ENCODE measurements at regions not wholly inside any gene's neighbourhood (a gene's known extent, or its start where the extent isn't known, plus 50 kb on each side); places are given as distances from the start of the nearest gene placed in this dataset.

DNA sequence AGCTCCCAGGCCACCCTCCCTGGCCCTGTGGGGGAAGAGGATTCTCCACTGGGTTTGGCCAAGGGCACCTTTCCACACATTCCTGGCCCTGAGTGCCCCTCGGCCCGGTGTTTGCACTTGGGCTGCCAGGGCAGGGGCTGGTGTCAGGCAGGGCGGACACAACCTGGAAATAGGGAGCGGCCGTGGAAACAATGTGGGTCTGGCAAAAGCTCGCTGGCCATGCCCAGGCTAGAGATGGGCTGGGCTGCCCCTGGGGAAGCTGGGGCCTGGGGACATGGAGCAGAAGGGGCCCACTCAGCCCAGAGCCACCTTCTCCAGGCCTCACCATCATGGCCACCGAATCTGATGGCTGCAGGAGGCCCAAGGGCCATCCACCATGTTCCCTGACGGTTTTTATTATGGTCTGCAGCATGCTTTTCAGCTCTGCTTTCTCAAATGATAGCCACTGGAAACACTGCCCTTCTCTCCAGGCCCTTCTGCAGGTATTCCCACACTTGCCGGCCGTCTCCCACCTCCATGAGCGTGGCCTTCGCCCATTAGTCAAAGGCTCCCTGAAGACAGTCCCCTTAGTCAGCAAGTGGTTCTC is 275.1 kb downstream of the CYP26B1 start (continued):
- TF ChIP-seq, protein P1, sequence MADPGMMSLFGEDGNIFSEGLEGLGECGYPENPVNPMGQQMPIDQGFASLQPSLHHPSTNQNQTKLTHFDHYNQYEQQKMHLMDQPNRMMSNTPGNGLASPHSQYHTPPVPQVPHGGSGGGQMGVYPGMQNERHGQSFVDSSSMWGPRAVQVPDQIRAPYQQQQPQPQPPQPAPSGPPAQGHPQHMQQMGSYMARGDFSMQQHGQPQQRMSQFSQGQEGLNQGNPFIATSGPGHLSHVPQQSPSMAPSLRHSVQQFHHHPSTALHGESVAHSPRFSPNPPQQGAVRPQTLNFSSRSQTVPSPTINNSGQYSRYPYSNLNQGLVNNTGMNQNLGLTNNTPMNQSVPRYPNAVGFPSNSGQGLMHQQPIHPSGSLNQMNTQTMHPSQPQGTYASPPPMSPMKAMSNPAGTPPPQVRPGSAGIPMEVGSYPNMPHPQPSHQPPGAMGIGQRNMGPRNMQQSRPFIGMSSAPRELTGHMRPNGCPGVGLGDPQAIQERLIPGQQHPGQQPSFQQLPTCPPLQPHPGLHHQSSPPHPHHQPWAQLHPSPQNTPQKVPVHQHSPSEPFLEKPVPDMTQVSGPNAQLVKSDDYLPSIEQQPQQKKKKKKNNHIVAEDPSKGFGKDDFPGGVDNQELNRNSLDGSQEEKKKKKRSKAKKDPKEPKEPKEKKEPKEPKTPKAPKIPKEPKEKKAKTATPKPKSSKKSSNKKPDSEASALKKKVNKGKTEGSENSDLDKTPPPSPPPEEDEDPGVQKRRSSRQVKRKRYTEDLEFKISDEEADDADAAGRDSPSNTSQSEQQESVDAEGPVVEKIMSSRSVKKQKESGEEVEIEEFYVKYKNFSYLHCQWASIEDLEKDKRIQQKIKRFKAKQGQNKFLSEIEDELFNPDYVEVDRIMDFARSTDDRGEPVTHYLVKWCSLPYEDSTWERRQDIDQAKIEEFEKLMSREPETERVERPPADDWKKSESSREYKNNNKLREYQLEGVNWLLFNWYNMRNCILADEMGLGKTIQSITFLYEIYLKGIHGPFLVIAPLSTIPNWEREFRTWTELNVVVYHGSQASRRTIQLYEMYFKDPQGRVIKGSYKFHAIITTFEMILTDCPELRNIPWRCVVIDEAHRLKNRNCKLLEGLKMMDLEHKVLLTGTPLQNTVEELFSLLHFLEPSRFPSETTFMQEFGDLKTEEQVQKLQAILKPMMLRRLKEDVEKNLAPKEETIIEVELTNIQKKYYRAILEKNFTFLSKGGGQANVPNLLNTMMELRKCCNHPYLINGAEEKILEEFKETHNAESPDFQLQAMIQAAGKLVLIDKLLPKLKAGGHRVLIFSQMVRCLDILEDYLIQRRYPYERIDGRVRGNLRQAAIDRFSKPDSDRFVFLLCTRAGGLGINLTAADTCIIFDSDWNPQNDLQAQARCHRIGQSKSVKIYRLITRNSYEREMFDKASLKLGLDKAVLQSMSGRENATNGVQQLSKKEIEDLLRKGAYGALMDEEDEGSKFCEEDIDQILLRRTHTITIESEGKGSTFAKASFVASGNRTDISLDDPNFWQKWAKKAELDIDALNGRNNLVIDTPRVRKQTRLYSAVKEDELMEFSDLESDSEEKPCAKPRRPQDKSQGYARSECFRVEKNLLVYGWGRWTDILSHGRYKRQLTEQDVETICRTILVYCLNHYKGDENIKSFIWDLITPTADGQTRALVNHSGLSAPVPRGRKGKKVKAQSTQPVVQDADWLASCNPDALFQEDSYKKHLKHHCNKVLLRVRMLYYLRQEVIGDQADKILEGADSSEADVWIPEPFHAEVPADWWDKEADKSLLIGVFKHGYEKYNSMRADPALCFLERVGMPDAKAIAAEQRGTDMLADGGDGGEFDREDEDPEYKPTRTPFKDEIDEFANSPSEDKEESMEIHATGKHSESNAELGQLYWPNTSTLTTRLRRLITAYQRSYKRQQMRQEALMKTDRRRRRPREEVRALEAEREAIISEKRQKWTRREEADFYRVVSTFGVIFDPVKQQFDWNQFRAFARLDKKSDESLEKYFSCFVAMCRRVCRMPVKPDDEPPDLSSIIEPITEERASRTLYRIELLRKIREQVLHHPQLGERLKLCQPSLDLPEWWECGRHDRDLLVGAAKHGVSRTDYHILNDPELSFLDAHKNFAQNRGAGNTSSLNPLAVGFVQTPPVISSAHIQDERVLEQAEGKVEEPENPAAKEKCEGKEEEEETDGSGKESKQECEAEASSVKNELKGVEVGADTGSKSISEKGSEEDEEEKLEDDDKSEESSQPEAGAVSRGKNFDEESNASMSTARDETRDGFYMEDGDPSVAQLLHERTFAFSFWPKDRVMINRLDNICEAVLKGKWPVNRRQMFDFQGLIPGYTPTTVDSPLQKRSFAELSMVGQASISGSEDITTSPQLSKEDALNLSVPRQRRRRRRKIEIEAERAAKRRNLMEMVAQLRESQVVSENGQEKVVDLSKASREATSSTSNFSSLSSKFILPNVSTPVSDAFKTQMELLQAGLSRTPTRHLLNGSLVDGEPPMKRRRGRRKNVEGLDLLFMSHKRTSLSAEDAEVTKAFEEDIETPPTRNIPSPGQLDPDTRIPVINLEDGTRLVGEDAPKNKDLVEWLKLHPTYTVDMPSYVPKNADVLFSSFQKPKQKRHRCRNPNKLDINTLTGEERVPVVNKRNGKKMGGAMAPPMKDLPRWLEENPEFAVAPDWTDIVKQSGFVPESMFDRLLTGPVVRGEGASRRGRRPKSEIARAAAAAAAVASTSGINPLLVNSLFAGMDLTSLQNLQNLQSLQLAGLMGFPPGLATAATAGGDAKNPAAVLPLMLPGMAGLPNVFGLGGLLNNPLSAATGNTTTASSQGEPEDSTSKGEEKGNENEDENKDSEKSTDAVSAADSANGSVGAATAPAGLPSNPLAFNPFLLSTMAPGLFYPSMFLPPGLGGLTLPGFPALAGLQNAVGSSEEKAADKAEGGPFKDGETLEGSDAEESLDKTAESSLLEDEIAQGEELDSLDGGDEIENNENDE (IDR thresholded peaks at IDR 0.05; ENCODE audit: insufficient replicate concordance, low read length), result no peak
- TF ChIP-seq RNF2 (IDR thresholded peaks at IDR 0.05; ENCODE audit: borderline replicate concordance, low read depth, low read length, missing control alignments, poor library complexity, severe bottlenecking), result no peak
- TF ChIP-seq RFX5 (IDR thresholded peaks at IDR 0.05; ENCODE audit: borderline replicate concordance, low read depth, low read length), result no peak
- no peak for TF ChIP-seq KDM4A (IDR thresholded peaks at IDR 0.05; ENCODE audit: low read depth, low read length, severe bottlenecking)
- TF ChIP-seq TBP (IDR thresholded peaks at IDR 0.05; ENCODE audit: low read depth, low read length), result no peak
- TF ChIP-seq, protein P2, sequence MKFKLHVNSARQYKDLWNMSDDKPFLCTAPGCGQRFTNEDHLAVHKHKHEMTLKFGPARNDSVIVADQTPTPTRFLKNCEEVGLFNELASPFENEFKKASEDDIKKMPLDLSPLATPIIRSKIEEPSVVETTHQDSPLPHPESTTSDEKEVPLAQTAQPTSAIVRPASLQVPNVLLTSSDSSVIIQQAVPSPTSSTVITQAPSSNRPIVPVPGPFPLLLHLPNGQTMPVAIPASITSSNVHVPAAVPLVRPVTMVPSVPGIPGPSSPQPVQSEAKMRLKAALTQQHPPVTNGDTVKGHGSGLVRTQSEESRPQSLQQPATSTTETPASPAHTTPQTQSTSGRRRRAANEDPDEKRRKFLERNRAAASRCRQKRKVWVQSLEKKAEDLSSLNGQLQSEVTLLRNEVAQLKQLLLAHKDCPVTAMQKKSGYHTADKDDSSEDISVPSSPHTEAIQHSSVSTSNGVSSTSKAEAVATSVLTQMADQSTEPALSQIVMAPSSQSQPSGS (IDR thresholded peaks at IDR 0.05; ENCODE audit: low read length), result no peak
